ENCODE measurements at regions not wholly inside any gene's neighbourhood (a gene's known extent, or its start where the extent isn't known, plus 50 kb on each side); places are given as distances from the start of the nearest gene placed in this dataset.

GRCh38 chr4:159604781-159605180 is 501.9 kb downstream of the RAPGEF2 start:
- DNase-seq: no peak
- H3K4me1 ChIP-seq (ENCODE audit: control extremely low read depth in 1 of 4, control insufficient read depth in 4 of 4, insufficient read depth in 4 of 4, low read length in 3 of 4): no peaks in the 10 kb centered on the region
- no peak overlapping the region for H3K27ac ChIP-seq (ENCODE audit: insufficient read depth in 1 of 2, low read depth in 1 of 2, low read length in 2 of 2, poor library complexity in 1 of 2, severe bottlenecking in 2 of 2)
- no peak overlapping the region for H3K4me3 ChIP-seq (ENCODE audit: control insufficient read depth in 1 of 7, extremely low read depth in 1 of 7, insufficient read depth in 4 of 7, low read depth in 2 of 7, low read length in 6 of 7)
- no peaks in the 10 kb centered on the region for H3K36me3 ChIP-seq (ENCODE audit: control insufficient read depth in 4 of 4, insufficient read depth in 4 of 4, low read length in 3 of 4)
- ChIA-PET POLR2A (no interaction called here), CTCF (no interaction called here)
- no peaks in the 10 kb centered on the region for H3K27me3 ChIP-seq (replicated peaks in 2 of 5; ENCODE audit: control insufficient read depth in 4 of 5, insufficient read depth in 5 of 5, low read length in 4 of 5)
- WGBS (ENCODE audit: insufficient coverage): 100% methylated on average over 1 of the region's 3 CpGs
- no peaks in the 10 kb centered on the region for H3K9me3 ChIP-seq (ENCODE audit: control extremely low read depth in 1 of 5, control insufficient read depth in 4 of 5, insufficient read depth in 2 of 5, low read depth in 1 of 5, low read length in 4 of 5)

GRCh38 chr4:159606835-159607234 is 504.0 kb downstream of the RAPGEF2 start:
- Histone ChIP-seq H3K4me1 (ENCODE audit: control extremely low read depth in 1 of 4, control insufficient read depth in 4 of 4, insufficient read depth in 4 of 4, low read length in 3 of 4) (no peaks in the 10 kb centered on the region), H3K36me3 (ENCODE audit: control insufficient read depth in 4 of 4, insufficient read depth in 4 of 4, low read length in 3 of 4) (no peaks in the 10 kb centered on the region), H3K27ac (ENCODE audit: insufficient read depth in 1 of 2, low read depth in 1 of 2, low read length in 2 of 2, poor library complexity in 1 of 2, severe bottlenecking in 2 of 2) (no peak overlapping the region), H3K9me3 (ENCODE audit: control extremely low read depth in 1 of 5, control insufficient read depth in 4 of 5, insufficient read depth in 2 of 5, low read depth in 1 of 5, low read length in 4 of 5) (no peaks in the 10 kb centered on the region), H3K27me3 (replicated peaks in 2 of 5; ENCODE audit: control insufficient read depth in 4 of 5, insufficient read depth in 5 of 5, low read length in 4 of 5) (no peaks in the 10 kb centered on the region), H3K4me3 (ENCODE audit: control insufficient read depth in 1 of 7, extremely low read depth in 1 of 7, insufficient read depth in 4 of 7, low read depth in 2 of 7, low read length in 6 of 7) (no peak overlapping the region)
- CTCF ChIA-PET: no interaction called here
- DNase-seq: no peak
- POLR2A ChIA-PET: no interaction called here

GRCh38 chr4:159607809-159608208 is 504.9 kb downstream of the RAPGEF2 start:
- 100% methylated on average over 1 of the region's 1 CpG for WGBS (ENCODE audit: insufficient coverage)
- H3K27me3 ChIP-seq (replicated peaks in 2 of 5; ENCODE audit: control insufficient read depth in 4 of 5, insufficient read depth in 5 of 5, low read length in 4 of 5): no peaks in the 10 kb centered on the region
- ChIA-PET CTCF (no interaction called here), POLR2A (no interaction called here)
- H3K4me3 ChIP-seq (ENCODE audit: control insufficient read depth in 1 of 7, extremely low read depth in 1 of 7, insufficient read depth in 4 of 7, low read depth in 2 of 7, low read length in 6 of 7): no peak overlapping the region
- DNase-seq: no peak
- no peaks in the 10 kb centered on the region for H3K4me1 ChIP-seq (ENCODE audit: control extremely low read depth in 1 of 4, control insufficient read depth in 4 of 4, insufficient read depth in 4 of 4, low read length in 3 of 4)
- no peaks in the 10 kb centered on the region for H3K9me3 ChIP-seq (ENCODE audit: control extremely low read depth in 1 of 5, control insufficient read depth in 4 of 5, insufficient read depth in 2 of 5, low read depth in 1 of 5, low read length in 4 of 5)
- H3K27ac ChIP-seq (ENCODE audit: insufficient read depth in 1 of 2, low read depth in 1 of 2, low read length in 2 of 2, poor library complexity in 1 of 2, severe bottlenecking in 2 of 2): no peak overlapping the region
- H3K36me3 ChIP-seq (ENCODE audit: control insufficient read depth in 4 of 4, insufficient read depth in 4 of 4, low read length in 3 of 4): no peaks in the 10 kb centered on the region

GRCh38 chr4:159608436-159608835 is 505.6 kb downstream of the RAPGEF2 start:
- Histone ChIP-seq H3K27me3 (replicated peaks in 2 of 5; ENCODE audit: control insufficient read depth in 4 of 5, insufficient read depth in 5 of 5, low read length in 4 of 5) (no peaks in the 10 kb centered on the region), H3K36me3 (ENCODE audit: control insufficient read depth in 4 of 4, insufficient read depth in 4 of 4, low read length in 3 of 4) (no peaks in the 10 kb centered on the region), H3K27ac (ENCODE audit: insufficient read depth in 1 of 2, low read depth in 1 of 2, low read length in 2 of 2, poor library complexity in 1 of 2, severe bottlenecking in 2 of 2) (no peak overlapping the region), H3K9me3 (ENCODE audit: control extremely low read depth in 1 of 5, control insufficient read depth in 4 of 5, insufficient read depth in 2 of 5, low read depth in 1 of 5, low read length in 4 of 5) (no peaks in the 10 kb centered on the region), H3K4me3 (ENCODE audit: control insufficient read depth in 1 of 7, extremely low read depth in 1 of 7, insufficient read depth in 4 of 7, low read depth in 2 of 7, low read length in 6 of 7) (no peak overlapping the region), H3K4me1 (ENCODE audit: control extremely low read depth in 1 of 4, control insufficient read depth in 4 of 4, insufficient read depth in 4 of 4, low read length in 3 of 4) (no peaks in the 10 kb centered on the region)
- WGBS (ENCODE audit: insufficient coverage): 100% methylated on average over 2 of the region's 4 CpGs
- CTCF ChIA-PET: no interaction called here
- no peak for DNase-seq
- POLR2A ChIA-PET: no interaction called here

- 43% methylated on average over 1 of the region's 1 CpG for WGBS (ENCODE audit: insufficient coverage)
- Histone ChIP-seq H3K36me3 (ENCODE audit: control insufficient read depth in 4 of 4, insufficient read depth in 4 of 4, low read length in 3 of 4) (no peaks in the 10 kb centered on the region), H3K9me3 (ENCODE audit: control extremely low read depth in 1 of 5, control insufficient read depth in 4 of 5, insufficient read depth in 2 of 5, low read depth in 1 of 5, low read length in 4 of 5) (no peaks in the 10 kb centered on the region), H3K27me3 (replicated peaks in 2 of 5; ENCODE audit: control insufficient read depth in 4 of 5, insufficient read depth in 5 of 5, low read length in 4 of 5) (no peaks in the 10 kb centered on the region), H3K4me3 (ENCODE audit: control insufficient read depth in 1 of 7, extremely low read depth in 1 of 7, insufficient read depth in 4 of 7, low read depth in 2 of 7, low read length in 6 of 7) (no peak overlapping the region), H3K27ac (ENCODE audit: insufficient read depth in 1 of 2, low read depth in 1 of 2, low read length in 2 of 2, poor library complexity in 1 of 2, severe bottlenecking in 2 of 2) (no peak overlapping the region), H3K4me1 (ENCODE audit: control extremely low read depth in 1 of 4, control insufficient read depth in 4 of 4, insufficient read depth in 4 of 4, low read length in 3 of 4) (no peaks in the 10 kb centered on the region)
- ChIA-PET POLR2A (interaction anchor here (0.5 kb wide), 1 partner anchor 1430 kb away, joined by 5 read pairs; no protein-coding TSS in a partner anchor), CTCF (no interaction called here)
- no peak for DNase-seq
Observed at GRCh38 chr4:159632031-159632430, 529.2 kb downstream of the RAPGEF2 start.

- WGBS (ENCODE audit: insufficient coverage): 92% methylated on average over 4 of the region's 5 CpGs
- ChIA-PET CTCF (no interaction called here), POLR2A (no interaction called here)
- H3K4me1 ChIP-seq (ENCODE audit: control extremely low read depth in 1 of 4, control insufficient read depth in 4 of 4, insufficient read depth in 4 of 4, low read length in 3 of 4): no peaks in the 10 kb centered on the region
- DNase-seq: no peak
- no peaks in the 10 kb centered on the region for H3K36me3 ChIP-seq (ENCODE audit: control insufficient read depth in 4 of 4, insufficient read depth in 4 of 4, low read length in 3 of 4)
- H3K9me3 ChIP-seq (ENCODE audit: control extremely low read depth in 1 of 5, control insufficient read depth in 4 of 5, insufficient read depth in 2 of 5, low read depth in 1 of 5, low read length in 4 of 5): no peaks in the 10 kb centered on the region
- H3K27ac ChIP-seq (ENCODE audit: insufficient read depth in 1 of 2, low read depth in 1 of 2, low read length in 2 of 2, poor library complexity in 1 of 2, severe bottlenecking in 2 of 2): no peak overlapping the region
- no peak overlapping the region for H3K4me3 ChIP-seq (ENCODE audit: control insufficient read depth in 1 of 7, extremely low read depth in 1 of 7, insufficient read depth in 4 of 7, low read depth in 2 of 7, low read length in 6 of 7)
- H3K27me3 ChIP-seq (replicated peaks in 2 of 5; ENCODE audit: control insufficient read depth in 4 of 5, insufficient read depth in 5 of 5, low read length in 4 of 5): no peaks in the 10 kb centered on the region
Observed at GRCh38 chr4:159639671-159640323, 536.9 kb downstream of the RAPGEF2 start.

- Histone ChIP-seq H3K27ac (ENCODE audit: insufficient read depth in 1 of 2, low read depth in 1 of 2, low read length in 2 of 2, poor library complexity in 1 of 2, severe bottlenecking in 2 of 2) (no peak overlapping the region), H3K27me3 (replicated peaks in 2 of 5; ENCODE audit: control insufficient read depth in 4 of 5, insufficient read depth in 5 of 5, low read length in 4 of 5) (no peaks in the 10 kb centered on the region), H3K4me1 (ENCODE audit: control extremely low read depth in 1 of 4, control insufficient read depth in 4 of 4, insufficient read depth in 4 of 4, low read length in 3 of 4) (no peaks in the 10 kb centered on the region), H3K4me3 (ENCODE audit: control insufficient read depth in 1 of 7, extremely low read depth in 1 of 7, insufficient read depth in 4 of 7, low read depth in 2 of 7, low read length in 6 of 7) (no peak overlapping the region), H3K36me3 (ENCODE audit: control insufficient read depth in 4 of 4, insufficient read depth in 4 of 4, low read length in 3 of 4) (no peaks in the 10 kb centered on the region), H3K9me3 (ENCODE audit: control extremely low read depth in 1 of 5, control insufficient read depth in 4 of 5, insufficient read depth in 2 of 5, low read depth in 1 of 5, low read length in 4 of 5) (peaks cover 0 to 3% (median 0%) of the 10 kb centered on the region in 5 experiments)
- CTCF ChIA-PET: no interaction called here
- POLR2A ChIA-PET: no interaction called here
- DNase-seq: no peak
Observed at GRCh38 chr4:159649237-159649636, 546.4 kb downstream of the RAPGEF2 start.
